ENCODE measurements at regions not wholly inside any gene's neighbourhood (a gene's known extent, or its start where the extent isn't known, plus 50 kb on each side); places are given as distances from the start of the nearest gene placed in this dataset.

DNA sequence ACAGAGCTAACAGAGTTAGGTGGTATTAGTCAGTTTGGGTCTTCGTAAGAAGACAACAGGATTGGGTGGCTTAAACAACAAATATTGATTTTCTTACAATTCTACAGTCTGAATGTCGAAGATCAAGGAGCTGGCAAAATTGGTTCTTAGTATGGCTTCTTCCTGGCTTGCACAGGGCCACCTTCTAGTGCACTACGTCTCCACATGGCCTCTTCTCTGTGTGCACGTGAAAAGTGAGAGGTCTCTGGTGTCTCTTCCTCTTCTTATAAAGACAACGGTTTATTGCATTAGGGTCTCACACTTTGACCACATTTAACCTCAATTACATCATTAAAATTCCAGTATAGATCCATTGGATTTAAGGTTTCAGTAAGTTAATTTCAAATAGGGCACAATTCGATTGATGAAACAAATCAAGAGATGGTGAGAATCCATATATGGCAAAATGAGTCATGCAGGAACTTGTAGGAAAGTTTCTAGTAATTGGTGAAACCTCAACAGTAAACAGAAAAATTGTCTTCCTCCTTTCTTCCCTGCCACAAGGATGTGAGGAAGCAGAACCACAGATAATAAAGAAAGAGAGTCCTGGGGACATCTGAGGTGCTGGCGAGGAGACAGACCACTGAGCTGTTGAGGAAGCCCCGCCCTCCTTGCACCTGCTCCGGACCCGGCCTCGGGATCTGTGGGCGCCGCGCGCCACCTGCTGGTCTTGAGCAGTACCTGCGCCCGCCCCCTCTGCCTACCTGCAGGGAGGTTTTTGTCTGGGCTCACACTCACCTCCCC, 846.7 kb downstream of the TMEM121 start:
- TF ChIP-seq, protein P1, sequence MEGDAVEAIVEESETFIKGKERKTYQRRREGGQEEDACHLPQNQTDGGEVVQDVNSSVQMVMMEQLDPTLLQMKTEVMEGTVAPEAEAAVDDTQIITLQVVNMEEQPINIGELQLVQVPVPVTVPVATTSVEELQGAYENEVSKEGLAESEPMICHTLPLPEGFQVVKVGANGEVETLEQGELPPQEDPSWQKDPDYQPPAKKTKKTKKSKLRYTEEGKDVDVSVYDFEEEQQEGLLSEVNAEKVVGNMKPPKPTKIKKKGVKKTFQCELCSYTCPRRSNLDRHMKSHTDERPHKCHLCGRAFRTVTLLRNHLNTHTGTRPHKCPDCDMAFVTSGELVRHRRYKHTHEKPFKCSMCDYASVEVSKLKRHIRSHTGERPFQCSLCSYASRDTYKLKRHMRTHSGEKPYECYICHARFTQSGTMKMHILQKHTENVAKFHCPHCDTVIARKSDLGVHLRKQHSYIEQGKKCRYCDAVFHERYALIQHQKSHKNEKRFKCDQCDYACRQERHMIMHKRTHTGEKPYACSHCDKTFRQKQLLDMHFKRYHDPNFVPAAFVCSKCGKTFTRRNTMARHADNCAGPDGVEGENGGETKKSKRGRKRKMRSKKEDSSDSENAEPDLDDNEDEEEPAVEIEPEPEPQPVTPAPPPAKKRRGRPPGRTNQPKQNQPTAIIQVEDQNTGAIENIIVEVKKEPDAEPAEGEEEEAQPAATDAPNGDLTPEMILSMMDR (IDR thresholded peaks at IDR 0.05), result peak in 6 of 7 experiments; percentile 53 to 67 (median 60)
- no peak for TF ChIP-seq POLR2A (IDR thresholded peaks at IDR 0.05)

Measured in body of pancreas (tissue), 4 donors.